Upper lobe of right lung (tissue), 1 donor: ENCODE measurements at regions not wholly inside any gene's neighbourhood (a gene's known extent, or its start where the extent isn't known, plus 50 kb on each side); places are given as distances from the start of the nearest gene placed in this dataset.

Source experiments
- ATAC-seq: fragments of 200-7000 bp; cut with Tn5 transposase; one replicate; pipeline ENCODE4 v1.9.1; 2020; ENCODE audit warnings: mild to moderate bottlenecking, moderate library complexity
- DNase-seq: peaks from one replicate; pipeline ENCODE4 v3.0.0-alpha.2; 2020
- H3K27ac ChIP-seq: fragments of 200-600 bp; one replicate; pipeline ENCODE4 v1.8.0; 2022
- H3K27me3 ChIP-seq: fragments of 200-600 bp; one replicate; pipeline ENCODE4 v1.8.0; 2022; ENCODE audit warnings: mild to moderate bottlenecking
- H3K36me3 ChIP-seq: fragments of 200-600 bp; one replicate; pipeline ENCODE4 v1.8.0; 2022
- H3K4me1 ChIP-seq: fragments of 200-600 bp; one replicate; pipeline ENCODE4 v1.8.0; 2022
- H3K4me3 ChIP-seq: fragments of 200-600 bp; one replicate; pipeline ENCODE4 v1.8.0; 2022; ENCODE audit warnings: mild to moderate bottlenecking
- H3K9me3 ChIP-seq: fragments of 200-600 bp; one replicate; pipeline ENCODE4 v1.8.0; 2022
- intact Hi-C: fragments of 100-400 bp; cut with DNase I; formaldehyde crosslinking; loops from one replicate; pipeline ENCODE4 v1.11.0; 2022
- TF ChIP-seq, protein P1 (sequence below): fragments of 200-600 bp; IDR thresholded peaks from one replicate; pipeline ENCODE4 v1.8.0; 2022; ENCODE audit warnings: antibody characterized with exemption
- donor health status: DM: no; HTN: yes; CAD: no; lungs with severe emphysema.

GRCh38 chr13:107977071-107977574, 238.2 kb downstream of the LIG4 start:
- TF ChIP-seq, protein P1, sequence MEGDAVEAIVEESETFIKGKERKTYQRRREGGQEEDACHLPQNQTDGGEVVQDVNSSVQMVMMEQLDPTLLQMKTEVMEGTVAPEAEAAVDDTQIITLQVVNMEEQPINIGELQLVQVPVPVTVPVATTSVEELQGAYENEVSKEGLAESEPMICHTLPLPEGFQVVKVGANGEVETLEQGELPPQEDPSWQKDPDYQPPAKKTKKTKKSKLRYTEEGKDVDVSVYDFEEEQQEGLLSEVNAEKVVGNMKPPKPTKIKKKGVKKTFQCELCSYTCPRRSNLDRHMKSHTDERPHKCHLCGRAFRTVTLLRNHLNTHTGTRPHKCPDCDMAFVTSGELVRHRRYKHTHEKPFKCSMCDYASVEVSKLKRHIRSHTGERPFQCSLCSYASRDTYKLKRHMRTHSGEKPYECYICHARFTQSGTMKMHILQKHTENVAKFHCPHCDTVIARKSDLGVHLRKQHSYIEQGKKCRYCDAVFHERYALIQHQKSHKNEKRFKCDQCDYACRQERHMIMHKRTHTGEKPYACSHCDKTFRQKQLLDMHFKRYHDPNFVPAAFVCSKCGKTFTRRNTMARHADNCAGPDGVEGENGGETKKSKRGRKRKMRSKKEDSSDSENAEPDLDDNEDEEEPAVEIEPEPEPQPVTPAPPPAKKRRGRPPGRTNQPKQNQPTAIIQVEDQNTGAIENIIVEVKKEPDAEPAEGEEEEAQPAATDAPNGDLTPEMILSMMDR, result no peak
- DNase-seq (no peak), ATAC-seq (no peak)
- Histone ChIP-seq H3K36me3 (no peaks in the 10 kb centered on the region), H3K27ac (no peak overlapping the region), H3K4me1 (no peaks in the 10 kb centered on the region), H3K4me3 (no peak overlapping the region), H3K27me3 (no peaks in the 10 kb centered on the region), H3K9me3 (no peaks in the 10 kb centered on the region)
- intact Hi-C loops, result no loop called here

- Histone ChIP-seq H3K4me1 (no peaks in the 10 kb centered on the region), H3K27me3 (no peaks in the 10 kb centered on the region), H3K9me3 (no peaks in the 10 kb centered on the region), H3K27ac (no peak overlapping the region), H3K36me3 (no peaks in the 10 kb centered on the region), H3K4me3 (no peak overlapping the region)
- DNase-seq (no peak), ATAC-seq (no peak)
- intact Hi-C loops, result no loop called here
- TF ChIP-seq, protein P1, result no peak
Observed at GRCh38 chr13:107976628-107977027, 238.7 kb downstream of the LIG4 start.

DNA sequence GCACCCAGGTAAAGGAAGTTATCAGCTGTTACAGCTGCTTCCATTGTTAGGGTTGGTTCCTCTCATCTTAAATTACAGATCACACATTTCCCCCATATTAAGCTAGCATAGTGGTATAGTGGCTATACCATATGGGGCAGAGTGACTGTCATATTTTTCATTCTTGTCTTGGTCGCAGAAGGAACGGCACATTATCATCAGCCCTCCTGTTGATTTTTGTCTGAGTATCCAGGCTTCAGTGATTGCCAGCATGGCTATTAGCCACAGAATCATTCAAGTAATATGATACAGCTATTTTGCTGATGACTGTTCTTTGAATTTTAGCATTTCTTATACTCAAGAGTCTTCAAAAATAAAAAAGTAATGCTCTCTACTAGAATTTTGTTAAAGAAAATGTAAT, 240.9 kb downstream of the LIG4 start:
- TF ChIP-seq, protein P1, result no peak
- Histone ChIP-seq H3K4me3 (no peak overlapping the region), H3K36me3 (no peaks in the 10 kb centered on the region), H3K27me3 (no peaks in the 10 kb centered on the region), H3K9me3 (no peaks in the 10 kb centered on the region), H3K4me1 (no peaks in the 10 kb centered on the region), H3K27ac (no peak overlapping the region)
- intact Hi-C loops, result no loop called here
- DNase-seq (no peak), ATAC-seq (no peak)

DNA sequence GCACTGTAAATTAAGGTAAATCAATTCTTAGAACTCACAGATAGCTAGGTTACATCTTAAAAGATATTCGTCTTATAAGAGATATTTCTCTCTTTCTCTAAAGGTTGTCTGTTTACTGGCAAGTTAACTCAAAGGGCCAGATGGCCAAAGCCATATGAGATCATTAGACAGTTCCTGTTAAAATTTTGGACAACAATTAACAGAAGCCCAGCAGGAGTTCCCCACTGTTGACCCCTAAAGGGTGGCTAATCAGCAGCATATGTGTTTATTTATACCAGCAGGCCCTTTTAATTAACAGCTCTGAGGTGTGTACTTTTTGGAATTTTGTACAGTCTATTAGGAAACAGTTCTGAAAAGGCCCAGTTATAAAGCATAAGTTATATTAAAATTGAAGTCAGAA, 245.8 kb downstream of the LIG4 start:
- no peaks in the 10 kb centered on the region for H3K9me3 ChIP-seq
- H3K4me1 ChIP-seq, result no peaks in the 10 kb centered on the region
- intact Hi-C loops, result no loop called here
- H3K4me3 ChIP-seq, result no peak overlapping the region
- H3K27me3 ChIP-seq, result no peaks in the 10 kb centered on the region
- no peak overlapping the region for H3K27ac ChIP-seq
- TF ChIP-seq, protein P1, result no peak
- H3K36me3 ChIP-seq, result no peaks in the 10 kb centered on the region
- ATAC-seq, result no peak
- DNase-seq, result no peak

- intact Hi-C loops, result no loop called here
- no peaks in the 10 kb centered on the region for H3K9me3 ChIP-seq
- H3K27ac ChIP-seq, result no peak overlapping the region
- no peak for ATAC-seq
- TF ChIP-seq, protein P1, result no peak
- H3K4me3 ChIP-seq, result no peak overlapping the region
- DNase-seq, result no peak
- no peaks in the 10 kb centered on the region for H3K36me3 ChIP-seq
- H3K4me1 ChIP-seq, result no peaks in the 10 kb centered on the region
- H3K27me3 ChIP-seq, result no peaks in the 10 kb centered on the region
Observed at GRCh38 chr13:107968470-107968869, 246.9 kb downstream of the LIG4 start.

DNA sequence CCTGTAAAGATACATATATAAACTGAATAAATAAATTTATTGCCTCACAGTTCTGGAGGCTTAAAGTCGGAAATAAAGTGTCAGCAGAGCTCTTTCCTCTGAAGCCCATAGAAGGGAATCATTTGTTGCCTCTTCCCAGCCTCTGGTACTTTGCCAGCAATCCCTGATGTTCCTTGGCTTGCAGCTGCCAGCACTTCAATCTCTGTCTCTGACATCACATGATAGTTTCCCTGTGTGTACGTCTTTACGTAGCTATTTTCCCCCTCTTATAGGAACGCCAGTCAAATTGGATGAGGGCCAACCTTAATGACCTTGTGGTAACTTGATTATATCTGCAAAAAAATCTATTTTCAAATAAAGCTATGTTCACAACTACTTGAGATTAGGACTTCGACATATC, 250.9 kb downstream of the LIG4 start:
- intact Hi-C loops, result no loop called here
- Histone ChIP-seq H3K36me3 (no peaks in the 10 kb centered on the region), H3K27ac (no peak overlapping the region), H3K4me3 (no peak overlapping the region), H3K4me1 (no peaks in the 10 kb centered on the region), H3K9me3 (no peaks in the 10 kb centered on the region), H3K27me3 (no peaks in the 10 kb centered on the region)
- TF ChIP-seq, protein P1, result no peak
- ATAC-seq (no peak), DNase-seq (no peak)
